DMS79 treated with DMSO at 0.1 percent for 48 hours (cell line): ENCODE measurements at regions not wholly inside any gene's neighbourhood (a gene's known extent, or its start where the extent isn't known, plus 50 kb on each side); places are given as distances from the start of the nearest gene placed in this dataset.
"Not testable (repeated sequence)": the region's sequence is repeated elsewhere in the genome, so short reads cannot be mapped to it uniquely, and the experiment has no call there.

Experiments used
- DNase-seq: peaks from one replicate; lab custom pipeline; 2025; lab: John Stamatoyannopoulos, UW

DNA sequence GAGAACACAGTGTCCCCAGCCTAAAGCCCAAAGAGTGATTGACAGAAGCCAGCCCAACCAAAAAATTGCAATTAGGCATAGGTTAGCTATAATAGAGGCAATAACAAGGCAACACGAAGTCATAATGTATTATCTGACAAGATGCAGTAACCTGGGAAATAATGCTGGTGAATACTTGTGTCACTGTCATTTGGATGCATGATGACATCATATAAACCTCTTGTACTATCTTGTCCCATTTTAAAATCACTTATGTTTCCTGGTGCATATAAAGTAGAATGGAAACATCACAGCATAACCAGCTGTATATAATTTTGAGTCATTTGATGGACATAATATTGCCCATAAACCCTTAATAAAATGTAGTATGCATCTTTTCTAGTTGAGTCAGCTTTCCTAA is 1138.3 kb upstream of the LRRTM3 start:
- DNase-seq: no peak

DNA sequence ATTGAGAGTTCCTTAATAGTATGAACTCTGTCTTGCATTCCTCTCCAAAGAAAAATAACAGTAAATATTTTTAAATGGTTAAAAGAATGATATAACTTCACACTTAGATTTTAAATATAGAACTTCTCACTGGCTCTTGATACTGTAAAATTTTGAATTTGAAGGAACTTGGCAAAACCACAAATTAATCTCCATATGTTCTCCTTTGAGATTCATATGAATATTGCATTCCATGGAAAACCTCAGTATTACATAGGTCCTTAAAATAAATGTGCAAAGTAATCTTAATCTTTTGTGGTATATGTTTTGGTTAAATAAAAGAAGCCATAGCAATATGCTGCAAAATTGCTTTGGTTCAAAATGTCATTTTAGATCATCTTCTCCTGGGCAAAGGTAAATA is 1137.6 kb upstream of the LRRTM3 start:
- no peak for DNase-seq

DNA sequence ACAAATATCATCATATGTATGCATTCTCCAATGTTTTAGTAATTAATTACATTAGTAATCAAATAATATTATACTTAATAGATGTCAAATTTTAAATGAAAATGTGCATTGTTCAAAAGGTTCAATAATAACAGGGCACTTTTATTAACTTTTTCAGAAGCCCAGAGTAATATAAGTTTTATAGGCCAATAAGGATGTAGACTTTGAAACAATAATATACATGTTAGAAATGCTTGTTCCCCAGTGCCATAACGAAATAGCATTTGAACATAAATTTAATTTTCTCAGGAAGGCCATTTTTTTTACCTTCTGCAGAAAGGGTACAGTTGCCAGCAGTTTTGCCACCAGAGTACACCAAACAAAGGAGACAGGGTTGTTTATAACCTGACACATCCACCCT is 1133.9 kb upstream of the LRRTM3 start:
- DNase-seq: no peak

DNA sequence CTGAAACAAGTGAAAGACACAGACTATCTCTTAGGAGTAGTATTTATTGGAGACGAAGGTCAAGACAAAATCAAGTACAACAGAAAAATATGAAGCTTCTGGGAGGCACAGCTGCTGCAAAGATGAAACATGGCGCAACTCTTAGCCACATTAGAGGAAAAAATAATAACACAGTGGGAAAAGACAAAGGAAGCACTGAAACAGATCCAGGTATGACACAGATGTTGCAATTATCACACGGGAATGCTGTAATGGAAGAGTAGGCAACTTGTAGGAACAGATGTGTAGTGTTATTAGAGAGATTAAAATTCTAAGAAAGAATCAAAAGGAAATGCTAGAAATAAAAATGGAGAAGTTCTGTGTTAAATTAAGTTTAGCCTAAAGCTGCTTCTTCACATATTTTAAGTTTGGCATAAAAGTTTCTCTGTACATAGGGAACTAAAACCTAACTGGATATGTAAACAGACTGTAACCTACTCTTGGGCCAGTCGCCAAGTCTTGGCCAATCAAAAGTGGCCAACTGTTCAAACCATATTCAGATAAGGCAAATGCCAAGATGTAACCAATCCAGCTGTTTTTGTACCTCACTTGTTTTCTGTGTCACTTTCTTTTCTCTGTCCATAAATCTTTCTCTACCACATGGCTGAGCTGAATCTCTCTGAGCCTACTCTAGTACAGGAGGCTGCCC is 1132.0 kb upstream of the LRRTM3 start:
- DNase-seq: no peak

DNA sequence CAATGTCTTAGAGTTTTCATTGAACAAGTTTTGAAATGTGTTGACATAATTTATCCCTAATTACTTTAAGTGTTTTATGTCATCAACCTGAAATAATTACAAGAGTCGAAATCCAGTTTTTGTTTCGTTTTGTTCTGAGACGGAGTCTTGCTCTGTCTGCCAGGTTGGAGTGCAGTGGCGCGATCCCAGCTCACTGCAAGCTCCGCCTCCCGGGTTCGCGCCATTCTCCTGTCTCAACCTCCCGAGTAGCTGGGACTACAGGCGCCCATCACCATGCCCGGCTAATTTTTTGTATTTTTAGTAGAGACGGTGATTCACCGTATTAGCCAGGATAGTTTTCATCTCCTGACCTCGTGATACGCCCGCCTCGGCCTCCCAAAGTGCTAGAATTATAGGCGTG is 1131.0 kb upstream of the LRRTM3 start:
- not testable (repeated sequence) for DNase-seq

DNA sequence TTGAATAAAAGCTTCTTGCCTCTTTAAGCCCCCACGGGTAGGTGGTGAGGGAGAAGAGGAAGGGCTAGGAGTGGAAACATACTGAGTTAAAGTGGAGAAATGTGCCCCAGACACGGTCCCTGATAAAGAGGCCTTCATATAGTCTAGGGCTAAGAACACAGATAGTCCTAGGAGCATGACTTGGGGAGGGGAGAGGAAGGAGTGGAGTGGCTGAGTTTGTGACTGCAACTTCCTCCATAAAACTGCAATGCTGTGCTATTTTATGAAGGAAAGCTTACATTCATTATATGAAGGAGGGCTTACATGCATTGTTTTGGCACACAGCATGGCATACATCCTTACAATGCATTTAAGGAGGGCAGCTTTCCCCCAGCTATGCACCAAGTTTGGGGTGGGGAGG is 1129.4 kb upstream of the LRRTM3 start:
- no peak for DNase-seq

DNA sequence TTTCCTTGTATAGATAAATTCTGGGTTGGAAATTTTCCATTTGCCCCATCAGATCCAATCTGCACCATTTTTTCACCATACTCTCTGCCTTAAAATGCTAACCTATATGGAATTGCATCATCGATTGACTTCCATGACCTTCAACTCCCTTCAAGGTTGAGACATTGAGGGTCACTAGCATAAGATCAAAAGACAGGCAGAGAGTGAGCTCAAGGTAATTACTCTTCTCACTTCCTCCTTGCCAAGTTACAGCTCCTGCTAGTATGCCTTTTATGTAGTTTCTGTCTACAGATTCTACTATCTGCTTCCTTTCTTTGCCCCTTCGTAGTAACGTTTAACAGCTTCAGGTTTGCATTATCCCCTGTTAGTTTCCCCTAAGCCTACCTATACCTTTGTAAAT is 1127.7 kb upstream of the LRRTM3 start:
- no peak for DNase-seq

DNA sequence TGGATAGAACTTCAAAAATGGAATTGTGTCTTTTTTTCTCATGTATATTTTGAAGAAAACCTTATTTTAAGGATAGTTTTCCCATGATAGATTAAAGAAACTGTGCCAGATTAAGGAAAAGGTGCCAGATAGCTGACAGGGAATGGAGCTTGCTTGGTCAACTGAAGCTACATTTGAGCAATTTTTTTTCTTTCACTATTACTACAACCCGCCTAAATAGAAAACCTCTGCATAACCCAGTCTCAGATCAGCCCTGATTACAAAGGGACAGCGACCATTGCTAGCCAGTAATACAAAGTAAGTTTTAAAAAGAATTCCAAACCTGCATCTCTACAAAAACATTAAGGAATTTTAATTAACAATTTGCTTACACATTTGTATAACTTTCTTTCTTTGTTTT is 1123.4 kb upstream of the LRRTM3 start:
- DNase-seq: no peak

DNA sequence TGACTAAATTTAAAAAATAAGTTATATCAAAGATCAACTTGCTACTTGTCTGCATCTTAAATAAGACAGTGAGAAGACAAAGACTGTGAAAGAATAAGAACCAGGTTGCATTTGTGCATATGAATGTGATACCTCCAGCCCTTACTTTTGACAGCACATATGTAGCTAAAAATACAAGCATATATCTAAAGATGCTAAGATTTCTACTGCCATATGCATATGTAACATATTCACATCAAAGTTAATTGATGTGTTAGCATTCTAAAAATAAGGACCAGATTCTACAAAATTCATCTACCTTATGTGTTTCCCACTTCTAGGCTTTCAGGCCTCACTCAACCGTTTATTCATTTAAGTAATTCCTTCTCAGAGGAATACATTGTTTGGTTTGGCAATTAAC is 1120.3 kb upstream of the LRRTM3 start:
- no peak for DNase-seq

DNA sequence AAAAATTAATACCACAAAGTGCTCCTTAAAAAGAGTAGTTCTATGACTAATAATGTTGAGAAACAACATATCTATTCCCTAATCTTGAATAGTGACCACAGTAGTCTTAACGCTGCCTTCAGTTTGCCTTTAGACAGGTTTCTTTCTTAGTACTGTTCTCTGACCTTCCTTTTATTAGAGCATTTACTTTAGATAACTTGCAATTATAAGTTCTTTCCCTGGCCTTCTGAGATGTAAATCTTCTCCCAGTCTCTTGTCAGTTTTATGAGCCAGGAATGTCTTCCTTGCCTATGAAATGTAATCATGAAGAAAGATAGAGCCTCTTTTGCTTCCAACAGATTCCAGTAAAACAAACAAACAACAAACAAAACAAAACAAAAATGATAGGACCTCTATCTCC is 1119.8 kb upstream of the LRRTM3 start:
- DNase-seq: no peak

DNA sequence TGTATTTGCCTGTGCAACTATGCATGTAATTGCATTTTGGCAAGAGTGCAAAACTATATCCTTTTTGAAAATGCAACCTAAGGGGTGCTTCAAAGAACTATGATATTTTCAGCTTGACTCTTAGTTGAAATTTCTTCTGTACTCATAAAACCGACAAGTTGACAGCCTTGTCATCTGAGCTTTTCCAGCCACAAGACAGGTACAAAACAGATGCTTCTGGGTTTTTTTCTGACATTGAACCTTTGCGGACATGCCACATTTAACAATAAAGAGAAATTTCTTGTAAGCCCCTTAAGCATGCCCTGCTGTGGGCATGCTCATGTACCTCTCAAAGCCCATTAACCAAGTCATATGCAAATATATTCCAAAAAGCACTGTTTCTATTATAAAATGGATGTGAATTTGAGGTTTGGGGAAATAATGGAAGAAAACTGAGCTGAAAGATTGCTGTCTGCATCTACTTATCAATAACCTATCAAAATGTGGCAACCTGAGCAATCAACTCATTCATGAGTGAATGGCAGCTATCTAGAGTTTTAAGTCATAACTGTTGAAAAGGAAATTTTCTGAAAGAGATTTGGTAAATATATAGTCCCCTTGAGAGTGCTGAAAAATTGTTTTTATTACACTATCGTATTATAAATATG is 1117.0 kb upstream of the LRRTM3 start:
- no peak for DNase-seq

DNA sequence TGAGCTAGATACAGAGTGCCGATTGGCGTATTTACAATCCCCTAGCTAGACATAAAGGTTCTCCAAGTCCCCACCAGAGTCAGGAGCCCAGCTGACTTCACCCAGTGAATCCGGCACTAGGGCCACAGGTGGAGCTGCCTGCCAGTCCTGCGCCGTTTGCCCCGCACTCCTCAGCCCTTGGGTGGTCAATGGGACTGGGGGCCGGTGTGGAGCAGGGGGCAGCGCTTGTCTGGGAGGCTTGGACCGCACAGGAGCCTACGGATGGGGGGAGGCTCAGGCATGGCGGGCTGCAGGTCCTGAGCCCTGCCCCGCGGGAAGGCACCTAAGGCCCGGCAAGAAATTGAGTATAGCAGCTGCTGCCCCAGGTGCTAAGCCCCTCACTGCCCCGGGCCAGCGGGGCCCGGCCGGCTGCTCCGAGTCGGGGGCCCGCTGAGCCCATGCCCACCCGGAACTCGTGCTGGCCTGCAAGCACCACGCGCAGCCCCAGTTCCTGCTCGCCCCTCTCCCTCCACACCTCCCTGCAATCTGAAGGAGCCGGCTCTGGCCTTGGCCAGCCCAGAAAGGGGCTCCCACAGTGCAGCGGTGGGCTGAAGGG is 1113.8 kb upstream of the LRRTM3 start:
- DNase-seq: no peak

DNA sequence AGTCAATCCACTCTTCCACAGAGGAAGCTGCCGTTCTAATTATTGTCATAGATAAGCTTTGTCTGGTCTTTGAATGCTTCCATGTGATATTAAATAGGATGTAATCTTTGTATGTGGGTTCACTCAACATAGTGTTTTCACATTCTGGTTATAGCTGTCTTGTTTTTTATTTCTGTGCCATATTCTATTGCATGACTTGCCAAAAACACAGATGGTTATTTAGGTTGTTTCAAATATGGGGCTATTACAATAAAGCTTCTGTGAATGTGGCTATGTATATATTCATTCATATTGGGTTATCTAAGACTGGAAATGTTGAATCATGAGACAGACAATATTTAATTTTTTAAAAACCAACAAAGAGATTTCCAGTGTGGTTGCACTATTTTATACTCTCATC is 1109.3 kb upstream of the LRRTM3 start:
- no peak for DNase-seq

DNA sequence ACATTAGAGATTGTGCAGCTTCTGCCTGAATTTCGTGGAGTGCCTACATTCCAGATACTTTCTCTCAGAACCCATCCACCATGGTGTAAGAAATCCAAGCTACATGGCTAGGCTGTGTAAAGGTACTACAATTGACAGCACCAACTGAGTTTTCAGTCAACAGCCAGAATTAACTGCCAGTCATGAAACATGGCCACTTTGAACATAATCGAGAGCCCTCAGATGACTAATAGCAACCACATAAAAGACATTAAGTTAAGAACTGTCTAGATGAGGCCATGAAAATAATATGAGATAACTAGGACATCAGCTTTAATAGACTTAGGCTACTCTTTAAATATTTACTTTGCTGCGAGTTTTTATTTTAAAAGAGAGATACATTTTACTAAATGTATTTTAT is 1106.8 kb upstream of the LRRTM3 start:
- DNase-seq: no peak

DNA sequence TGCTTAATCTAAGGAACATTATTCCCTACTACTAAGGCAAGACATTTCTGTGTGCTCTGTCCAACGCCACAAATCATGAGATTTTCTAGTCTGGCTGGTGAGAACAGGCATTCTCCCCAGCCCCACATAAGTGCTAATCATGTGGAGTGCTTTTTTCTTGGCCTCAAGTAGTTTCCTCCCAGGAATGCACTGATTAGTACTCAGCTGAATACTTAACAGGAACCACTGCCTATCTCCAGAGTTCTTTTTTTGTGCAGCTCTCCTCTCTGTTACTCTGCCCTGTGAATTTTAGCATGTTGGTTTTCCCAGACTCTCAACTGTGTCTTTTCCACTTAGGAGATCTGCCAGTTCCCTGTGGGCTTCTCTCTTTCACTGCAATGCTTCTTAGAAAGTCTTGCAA is 1098.5 kb upstream of the LRRTM3 start:
- DNase-seq: no peak

DNA sequence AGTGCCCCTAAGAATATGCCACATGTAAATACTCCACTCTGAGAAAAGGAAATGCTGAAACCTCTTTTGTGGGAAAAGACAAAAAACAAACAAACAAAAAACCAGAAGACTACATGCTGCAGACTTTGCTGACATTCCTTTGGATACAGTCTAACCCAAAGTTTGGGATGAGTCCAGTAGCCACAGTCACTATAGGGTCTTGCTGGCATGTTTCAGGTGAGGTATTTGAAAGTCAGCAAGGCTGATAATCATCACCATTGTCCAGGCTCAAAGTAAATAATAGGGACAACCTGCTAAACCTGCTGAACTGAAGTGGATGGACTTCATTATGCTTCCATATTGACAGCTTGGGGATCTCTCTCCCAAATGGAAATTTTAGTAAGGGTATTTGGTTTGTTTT is 1087.0 kb upstream of the LRRTM3 start:
- DNase-seq: no peak

DNA sequence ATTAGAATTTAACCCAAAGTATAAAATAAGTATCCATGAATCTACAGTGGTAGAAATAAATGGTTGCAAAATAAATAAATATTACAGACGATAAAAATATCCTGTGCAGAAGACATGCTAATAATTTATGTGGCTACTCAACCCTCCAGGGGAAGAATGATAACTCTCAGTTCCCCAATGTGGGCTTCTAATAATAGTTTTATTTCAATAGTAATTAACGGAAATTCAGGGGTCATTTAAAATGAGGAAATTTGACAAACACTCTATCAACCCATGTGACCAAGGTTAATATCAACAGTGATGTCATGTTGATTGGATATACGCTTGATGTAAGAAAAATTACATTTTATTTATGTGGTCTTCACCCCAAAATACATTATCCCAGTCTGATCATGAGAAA is 1082.6 kb upstream of the LRRTM3 start:
- no peak for DNase-seq

DNA sequence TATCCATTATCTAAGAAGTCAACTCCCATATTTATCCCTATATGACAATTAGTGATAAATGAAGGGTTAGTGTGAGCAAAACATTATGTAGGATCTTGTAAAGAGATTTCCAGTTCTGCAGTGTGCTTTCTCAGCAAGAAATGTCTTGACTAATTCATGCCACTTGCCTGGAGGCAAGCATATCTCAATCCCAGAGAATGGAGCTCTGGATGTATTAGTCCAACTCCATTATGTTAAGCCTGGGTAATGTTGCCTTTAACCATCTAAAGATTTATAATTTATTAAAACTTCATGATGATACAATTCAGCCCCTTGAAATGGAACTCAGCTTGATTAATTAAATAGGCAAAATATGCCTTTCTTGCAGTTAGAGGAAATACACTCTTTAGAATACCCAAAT is 1079.9 kb upstream of the LRRTM3 start:
- no peak for DNase-seq

DNA sequence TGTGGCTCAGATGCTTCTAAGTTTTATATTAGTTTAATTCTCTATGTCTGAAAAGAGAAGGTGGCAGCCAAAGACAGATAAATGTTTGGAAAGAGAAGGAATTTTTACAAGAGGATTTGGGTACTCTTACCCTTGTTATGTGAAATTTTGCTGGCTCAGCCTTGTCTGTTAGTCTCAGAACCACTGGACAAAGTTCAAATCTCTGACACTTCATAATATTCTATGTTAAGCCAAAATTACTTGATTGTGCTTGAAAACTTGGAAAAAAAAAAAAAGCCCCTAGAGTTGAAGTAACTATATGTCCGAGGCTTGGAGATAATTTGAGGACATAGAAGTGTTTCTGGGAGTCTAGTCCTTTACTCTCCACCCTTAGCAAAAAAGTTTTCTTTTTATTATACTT is 1079.3 kb upstream of the LRRTM3 start:
- DNase-seq: no peak

DNA sequence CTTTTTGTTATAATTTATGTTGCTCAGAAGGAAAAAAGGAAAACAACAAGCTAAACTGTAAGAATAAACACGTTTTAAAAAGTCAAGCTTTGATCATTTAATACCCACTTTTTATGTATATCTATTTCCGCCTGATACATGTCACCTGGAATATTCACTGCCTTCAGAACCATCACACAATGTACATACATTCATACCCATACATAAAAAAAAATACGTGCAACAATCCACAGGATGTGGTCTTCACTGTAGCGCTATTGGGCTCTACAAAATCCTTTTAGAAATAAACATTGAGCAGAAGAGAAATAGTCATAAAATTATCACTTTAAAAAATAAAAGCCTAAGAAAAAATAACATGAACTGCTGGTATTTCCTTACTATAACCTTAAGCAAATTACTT is 1078.9 kb upstream of the LRRTM3 start:
- DNase-seq: no peak

DNA sequence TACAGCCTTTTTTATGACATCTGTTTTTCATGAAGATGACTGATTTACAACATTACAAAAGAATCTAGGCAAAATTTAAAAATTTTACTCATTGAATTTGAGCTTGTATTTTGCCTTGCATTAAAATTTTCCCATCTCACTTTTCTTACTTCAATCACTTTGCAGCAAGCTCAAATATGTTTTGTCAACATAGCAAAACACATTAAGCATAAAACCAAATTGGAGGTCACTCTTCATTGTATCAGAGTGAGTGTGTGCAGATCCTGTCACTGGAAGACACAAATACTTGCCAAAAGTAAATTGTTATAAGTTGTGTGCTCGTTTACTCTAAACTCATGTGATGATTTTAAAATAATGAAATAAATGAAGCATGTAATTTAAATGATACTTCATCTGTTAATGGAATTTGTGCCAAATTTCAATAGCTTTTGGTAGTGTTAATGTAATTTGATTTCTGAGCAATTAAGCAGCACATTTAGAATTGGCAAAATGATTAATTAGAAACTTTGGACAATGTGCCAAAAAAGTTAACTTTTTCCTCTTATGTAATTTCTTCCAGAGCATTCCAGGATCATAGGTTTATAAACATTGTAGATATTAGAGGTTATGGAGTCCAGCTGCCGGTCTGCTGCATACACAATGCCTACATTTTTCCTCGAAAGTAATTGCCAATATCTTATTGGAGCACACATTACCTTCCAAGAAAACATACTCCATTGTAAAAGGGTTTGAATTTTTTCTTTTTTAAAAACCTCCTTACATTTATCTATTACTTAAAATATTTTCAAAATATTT is 1078.2 kb upstream of the LRRTM3 start:
- no peak for DNase-seq

DNA sequence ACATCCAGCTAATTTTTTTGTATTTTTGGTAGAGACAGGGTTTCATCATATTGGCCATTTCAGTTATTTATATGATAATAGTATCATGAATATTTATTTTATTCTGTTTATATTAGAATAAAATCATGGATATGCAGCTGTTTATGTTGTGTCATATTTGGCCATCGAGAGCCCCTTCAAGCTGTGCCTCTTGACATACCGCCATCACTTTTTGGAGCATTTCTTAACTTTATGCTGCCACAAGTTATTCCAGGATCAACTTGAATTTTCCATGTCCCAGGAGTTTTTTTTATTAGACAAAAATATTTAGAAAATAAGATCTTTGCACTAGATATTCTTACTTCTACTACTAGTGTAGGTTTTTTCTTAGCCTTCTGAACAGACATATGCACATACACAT is 1067.0 kb upstream of the LRRTM3 start:
- DNase-seq: no peak

DNA sequence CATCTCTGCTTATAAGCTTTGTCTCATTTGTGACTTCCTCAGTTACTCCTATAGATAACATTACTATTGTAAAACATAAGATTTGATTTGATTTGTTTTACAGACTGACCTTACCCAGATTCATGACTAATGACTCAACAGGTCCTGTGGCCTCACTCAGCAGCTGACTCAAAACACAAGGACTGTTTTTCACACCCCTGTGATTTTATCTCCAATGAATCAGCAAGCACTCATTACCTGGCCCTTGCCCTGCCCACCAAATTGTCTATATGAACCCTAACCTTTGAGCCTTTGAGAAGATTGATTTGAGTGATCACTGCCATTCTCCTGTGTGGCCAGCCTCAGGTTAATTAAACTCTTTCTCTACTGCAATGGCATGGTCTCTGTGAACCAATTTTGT is 1064.6 kb upstream of the LRRTM3 start:
- DNase-seq: no peak
